WERI-Rb-1 (cell line): ENCODE measurements at regions not wholly inside any gene's neighbourhood (a gene's known extent, or its start where the extent isn't known, plus 50 kb on each side); places are given as distances from the start of the nearest gene placed in this dataset.

Experiments used
- DNase-seq: peaks from one replicate; pipeline ENCODE4 v3.0.0-alpha.2; 2020
- H3K27ac ChIP-seq: fragments of 250-450 bp; sonication (Bioruptor Pico); 2 replicates; pipeline ENCODE4 v1.5.1; 2020; ENCODE audit warnings: mild to moderate bottlenecking, moderate library complexity
- H3K27me3 ChIP-seq: fragments of 250-450 bp; sonication (Bioruptor Pico); 2 replicates; pipeline ENCODE4 v1.5.1; 2021; ENCODE audit warnings: mild to moderate bottlenecking, low read depth, moderate library complexity; ENCODE audit not compliant: insufficient read depth, severe bottlenecking
- H3K36me3 ChIP-seq: fragments of 250-450 bp; sonication (Bioruptor Pico); 2 replicates; pipeline ENCODE4 v1.5.1; 2020; ENCODE audit warnings: mild to moderate bottlenecking, moderate library complexity
- H3K4me3 ChIP-seq: 2 replicates; pipeline ENCODE4 v1.5.1; 2011; ENCODE audit warnings: low read depth, mild to moderate bottlenecking, control low read depth, low read length
- H3K9me3 ChIP-seq: fragments of 250-450 bp; sonication (Bioruptor Pico); 2 replicates; pipeline ENCODE4 v1.5.1; 2021; ENCODE audit warnings: mild to moderate bottlenecking, moderate library complexity; ENCODE audit not compliant: severe bottlenecking
- TF ChIP-seq, protein P1 (sequence below): IDR thresholded peaks from 2 replicates; pipeline ENCODE4 v1.5.1; 2011; ENCODE audit warnings: low read depth, mild to moderate bottlenecking, control low read depth, inconsistent platforms, low read length

DNA sequence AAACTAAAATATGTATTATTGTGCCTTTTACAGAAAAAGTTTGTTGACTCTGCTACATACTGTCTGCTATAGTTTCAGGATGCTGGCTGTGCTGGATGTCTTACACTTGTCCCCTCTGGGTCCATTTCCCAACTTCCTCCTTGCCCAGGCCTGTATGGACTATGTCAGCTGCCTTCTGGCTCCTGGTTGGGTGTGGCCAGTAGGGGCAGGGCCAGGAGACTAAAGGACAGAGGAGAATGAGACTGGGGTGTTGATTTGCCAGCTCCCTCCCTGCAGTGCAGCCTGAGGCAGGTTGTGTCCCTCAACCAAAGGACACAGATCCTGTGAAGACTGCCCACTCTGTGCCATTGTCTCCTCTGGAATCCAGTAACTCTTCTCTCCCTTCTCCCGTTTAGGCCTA lies 90.6 kb upstream of the UBE2E2 start:
- Histone ChIP-seq H3K9me3 (no peaks in the 10 kb centered on the region), H3K4me3 (no peak overlapping the region), H3K36me3 (no peaks in the 10 kb centered on the region), H3K27ac (no peak overlapping the region), H3K27me3 (no peaks in the 10 kb centered on the region)
- TF ChIP-seq, protein P1, sequence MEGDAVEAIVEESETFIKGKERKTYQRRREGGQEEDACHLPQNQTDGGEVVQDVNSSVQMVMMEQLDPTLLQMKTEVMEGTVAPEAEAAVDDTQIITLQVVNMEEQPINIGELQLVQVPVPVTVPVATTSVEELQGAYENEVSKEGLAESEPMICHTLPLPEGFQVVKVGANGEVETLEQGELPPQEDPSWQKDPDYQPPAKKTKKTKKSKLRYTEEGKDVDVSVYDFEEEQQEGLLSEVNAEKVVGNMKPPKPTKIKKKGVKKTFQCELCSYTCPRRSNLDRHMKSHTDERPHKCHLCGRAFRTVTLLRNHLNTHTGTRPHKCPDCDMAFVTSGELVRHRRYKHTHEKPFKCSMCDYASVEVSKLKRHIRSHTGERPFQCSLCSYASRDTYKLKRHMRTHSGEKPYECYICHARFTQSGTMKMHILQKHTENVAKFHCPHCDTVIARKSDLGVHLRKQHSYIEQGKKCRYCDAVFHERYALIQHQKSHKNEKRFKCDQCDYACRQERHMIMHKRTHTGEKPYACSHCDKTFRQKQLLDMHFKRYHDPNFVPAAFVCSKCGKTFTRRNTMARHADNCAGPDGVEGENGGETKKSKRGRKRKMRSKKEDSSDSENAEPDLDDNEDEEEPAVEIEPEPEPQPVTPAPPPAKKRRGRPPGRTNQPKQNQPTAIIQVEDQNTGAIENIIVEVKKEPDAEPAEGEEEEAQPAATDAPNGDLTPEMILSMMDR: no peak
- no peak for DNase-seq

DNA sequence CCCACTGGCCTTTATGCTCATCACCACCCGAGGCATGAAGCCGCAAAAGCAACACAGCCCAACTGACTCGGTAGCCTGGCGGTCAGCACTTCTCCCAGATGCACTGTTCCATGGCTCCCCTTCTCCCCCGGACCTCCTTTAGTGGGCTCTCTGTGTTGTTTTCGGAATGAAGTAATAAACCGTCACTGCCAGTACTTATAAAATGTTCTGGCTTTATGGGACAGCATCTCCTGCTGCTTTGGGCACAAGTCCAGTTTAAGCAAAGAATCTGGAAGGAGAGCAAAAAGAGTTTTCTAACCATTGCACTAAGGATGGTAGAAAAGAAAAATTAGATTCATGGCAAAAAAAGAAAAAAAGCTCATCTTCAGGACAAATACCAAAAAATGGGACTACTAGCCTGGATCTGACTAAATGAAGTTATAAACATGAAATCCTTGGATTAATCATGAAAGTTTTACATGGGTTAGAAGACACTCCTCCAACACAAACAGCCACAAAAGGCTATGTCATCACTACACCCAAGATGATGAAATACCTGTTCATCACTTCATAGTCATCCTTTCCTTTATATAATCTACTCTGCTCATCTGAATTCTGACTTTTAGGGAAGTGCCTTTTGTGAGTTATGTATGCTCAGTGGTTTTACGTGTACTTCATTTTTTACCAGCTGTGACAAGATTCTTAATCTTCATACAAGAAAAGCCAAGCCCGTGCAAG lies 89.5 kb upstream of the UBE2E2 start:
- Histone ChIP-seq H3K36me3 (no peaks in the 10 kb centered on the region), H3K9me3 (no peaks in the 10 kb centered on the region), H3K27me3 (no peaks in the 10 kb centered on the region), H3K27ac (no peak overlapping the region), H3K4me3 (no peak overlapping the region)
- TF ChIP-seq, protein P1: no peak
- no peak for DNase-seq

- H3K36me3 ChIP-seq: no peaks in the 10 kb centered on the region
- H3K27ac ChIP-seq: no peak overlapping the region
- TF ChIP-seq, protein P1: no peak
- no peaks in the 10 kb centered on the region for H3K9me3 ChIP-seq
- H3K27me3 ChIP-seq: no peaks in the 10 kb centered on the region
- no peak overlapping the region for H3K4me3 ChIP-seq
- DNase-seq: no peak
Measured at GRCh38 chr3:23114432-23114831, 88.7 kb upstream of the UBE2E2 start.

GRCh38 chr3:23115171-23115877 lies 87.8 kb upstream of the UBE2E2 start:
- Histone ChIP-seq H3K27ac (no peak overlapping the region), H3K27me3 (no peaks in the 10 kb centered on the region), H3K9me3 (no peaks in the 10 kb centered on the region), H3K4me3 (no peak overlapping the region), H3K36me3 (no peaks in the 10 kb centered on the region)
- no peak for DNase-seq
- TF ChIP-seq, protein P1: no peak

DNA sequence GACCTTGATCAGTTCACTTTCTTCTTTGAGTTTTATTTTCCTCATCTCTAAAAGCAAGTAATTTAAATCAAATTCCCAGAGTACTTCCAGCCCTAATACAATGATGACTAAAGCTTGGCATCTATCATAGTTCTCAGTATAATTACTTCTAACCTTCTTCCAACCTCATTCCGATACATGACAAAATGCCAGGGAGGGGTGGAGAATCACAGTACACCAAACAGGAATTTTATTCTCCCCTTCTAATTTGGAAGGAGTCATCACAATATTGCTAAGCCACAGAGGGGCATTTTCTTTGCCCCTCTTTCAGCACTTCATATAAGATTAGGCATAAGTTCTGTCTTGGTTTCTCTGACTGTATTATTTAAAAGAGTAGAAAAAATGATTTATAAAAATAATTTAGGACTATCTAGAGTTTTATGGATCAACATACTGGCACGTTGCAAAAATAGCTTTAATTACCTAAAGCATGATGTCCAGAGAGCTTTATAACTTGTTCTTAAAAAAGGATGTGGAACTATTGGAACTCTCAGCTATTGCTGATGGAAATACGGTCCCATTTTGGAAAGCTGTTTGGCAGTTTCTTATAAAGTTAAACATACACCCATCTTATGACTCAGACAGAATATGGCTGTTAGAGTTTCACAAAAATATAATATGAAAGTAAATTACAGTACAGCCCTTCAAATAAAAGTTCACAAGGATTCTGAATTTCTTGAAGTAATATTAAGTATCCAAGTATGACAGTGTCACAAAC lies 86.9 kb upstream of the UBE2E2 start:
- H3K36me3 ChIP-seq: no peaks in the 10 kb centered on the region
- no peaks in the 10 kb centered on the region for H3K9me3 ChIP-seq
- H3K27ac ChIP-seq: no peak overlapping the region
- TF ChIP-seq, protein P1: no peak
- H3K4me3 ChIP-seq: no peak overlapping the region
- no peaks in the 10 kb centered on the region for H3K27me3 ChIP-seq
- DNase-seq: no peak
